C4-2B (cell line): ENCODE measurements at regions not wholly inside any gene's neighbourhood (a gene's known extent, or its start where the extent isn't known, plus 50 kb on each side); places are given as distances from the start of the nearest gene placed in this dataset.

Experiments used
- H3K27ac ChIP-seq: fragments of 450-650 bp; 2 replicates; pipeline ENCODE4 v1.5.1; 2017
- ZFX ChIP-seq: fragments of 450-650 bp; IDR thresholded peaks from 2 replicates; pipeline ENCODE4 v1.6.1; 2017
- TF ChIP-seq, protein P1 (sequence below): fragments of 450-650 bp; conservative IDR thresholded peaks from 2 replicates; pipeline ENCODE4 v1.5.1; 2017; ENCODE audit warnings: mild to moderate bottlenecking

DNA sequence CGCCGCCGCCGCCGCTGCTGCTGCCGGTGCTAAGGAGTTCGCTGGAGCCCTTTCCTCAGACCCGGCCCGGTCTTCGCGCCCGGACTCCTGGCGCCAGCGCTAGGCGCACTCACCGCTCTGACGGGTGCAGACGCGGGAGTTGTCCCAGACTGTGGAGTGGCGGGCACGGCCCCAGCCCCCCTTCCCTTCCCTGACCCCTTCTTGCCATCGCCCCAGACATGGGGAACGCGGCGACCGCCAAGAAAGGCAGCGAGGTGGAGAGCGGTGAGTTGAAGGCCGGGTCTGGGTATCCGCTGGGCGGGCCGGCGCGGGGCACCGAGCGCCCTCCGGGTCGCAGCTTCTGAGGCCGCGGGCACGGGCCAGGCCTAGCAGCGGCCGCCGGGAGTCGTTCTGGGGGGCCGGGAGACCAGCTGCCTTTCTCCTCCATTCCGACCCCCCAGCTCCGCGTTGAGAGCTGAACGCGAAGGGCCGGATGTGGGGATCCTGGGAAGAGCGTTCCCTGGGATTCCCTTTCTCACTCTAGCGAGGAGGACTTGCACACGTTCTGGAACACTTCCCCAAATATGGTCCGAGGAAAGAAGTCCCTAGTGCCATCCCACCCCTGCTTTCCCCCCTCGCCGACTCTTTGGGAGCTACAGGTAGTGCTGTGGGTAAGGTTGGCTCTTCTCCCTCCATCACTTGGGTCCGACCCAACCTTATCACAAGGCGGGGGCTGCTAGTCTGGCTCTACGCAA, 65.8 kb upstream of the PRKACB start:
- TF ChIP-seq, protein P1, sequence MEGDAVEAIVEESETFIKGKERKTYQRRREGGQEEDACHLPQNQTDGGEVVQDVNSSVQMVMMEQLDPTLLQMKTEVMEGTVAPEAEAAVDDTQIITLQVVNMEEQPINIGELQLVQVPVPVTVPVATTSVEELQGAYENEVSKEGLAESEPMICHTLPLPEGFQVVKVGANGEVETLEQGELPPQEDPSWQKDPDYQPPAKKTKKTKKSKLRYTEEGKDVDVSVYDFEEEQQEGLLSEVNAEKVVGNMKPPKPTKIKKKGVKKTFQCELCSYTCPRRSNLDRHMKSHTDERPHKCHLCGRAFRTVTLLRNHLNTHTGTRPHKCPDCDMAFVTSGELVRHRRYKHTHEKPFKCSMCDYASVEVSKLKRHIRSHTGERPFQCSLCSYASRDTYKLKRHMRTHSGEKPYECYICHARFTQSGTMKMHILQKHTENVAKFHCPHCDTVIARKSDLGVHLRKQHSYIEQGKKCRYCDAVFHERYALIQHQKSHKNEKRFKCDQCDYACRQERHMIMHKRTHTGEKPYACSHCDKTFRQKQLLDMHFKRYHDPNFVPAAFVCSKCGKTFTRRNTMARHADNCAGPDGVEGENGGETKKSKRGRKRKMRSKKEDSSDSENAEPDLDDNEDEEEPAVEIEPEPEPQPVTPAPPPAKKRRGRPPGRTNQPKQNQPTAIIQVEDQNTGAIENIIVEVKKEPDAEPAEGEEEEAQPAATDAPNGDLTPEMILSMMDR = no peak
- peak; percentile 60 for TF ChIP-seq ZFX
- peak overlapping the region; percentile 77 for H3K27ac ChIP-seq

DNA sequence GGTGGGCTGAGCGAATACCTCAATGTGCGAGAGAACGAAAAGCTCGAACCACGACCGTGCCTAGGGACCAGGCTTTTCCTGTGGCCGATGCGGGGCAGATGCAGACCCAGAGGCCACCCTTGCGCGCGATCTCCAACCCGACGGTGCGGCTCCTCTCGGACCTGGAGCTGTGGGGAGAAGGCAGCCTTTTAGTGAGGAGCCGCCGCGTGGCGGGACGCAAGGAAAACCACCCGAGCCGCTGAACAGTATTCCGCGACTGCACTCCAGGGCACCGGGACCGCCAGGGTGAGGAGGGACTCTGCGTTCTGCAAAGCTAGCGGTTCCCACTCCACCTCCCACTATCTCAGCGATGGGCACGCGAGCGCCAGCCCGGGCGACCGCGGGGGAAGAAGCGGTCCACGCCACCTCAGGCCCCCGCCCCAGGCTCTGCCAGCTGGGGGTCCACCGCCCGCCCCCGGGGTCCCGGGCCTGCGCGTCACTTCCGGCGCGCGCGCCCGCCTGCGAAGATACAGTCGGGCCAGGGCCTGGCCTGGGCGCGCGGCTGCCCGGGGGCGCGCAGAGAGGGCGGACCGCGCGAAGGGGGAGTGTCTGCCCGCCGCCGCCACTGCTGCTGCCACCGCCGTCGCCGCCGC, 66.5 kb upstream of the PRKACB start:
- H3K27ac ChIP-seq = peak overlapping the region; percentile 77
- TF ChIP-seq, protein P1 = 0 out of 2 replicates have a peak, but pooled peaks have one; percentile 9
- no peak for TF ChIP-seq ZFX

DNA sequence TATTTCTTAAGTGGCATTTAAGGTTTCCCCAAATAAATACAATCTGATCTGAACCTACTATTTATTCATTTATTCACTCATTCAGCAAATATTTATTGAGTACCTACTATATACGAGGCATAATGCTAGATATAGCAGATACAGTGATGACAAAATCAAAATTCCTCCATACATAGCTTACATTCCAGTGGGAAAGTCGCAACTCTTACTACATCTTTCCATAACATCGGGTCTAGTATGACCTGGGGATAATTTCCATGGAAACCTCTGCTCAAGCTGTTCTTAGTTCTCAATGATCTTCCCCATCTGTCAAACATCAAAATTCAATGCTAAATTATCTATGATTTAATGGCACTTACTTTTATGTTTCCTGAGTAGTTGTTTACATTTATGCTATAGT, 70.8 kb upstream of the PRKACB start:
- TF ChIP-seq, protein P1 = no peak
- no peak for TF ChIP-seq ZFX
- no peak overlapping the region for H3K27ac ChIP-seq

DNA sequence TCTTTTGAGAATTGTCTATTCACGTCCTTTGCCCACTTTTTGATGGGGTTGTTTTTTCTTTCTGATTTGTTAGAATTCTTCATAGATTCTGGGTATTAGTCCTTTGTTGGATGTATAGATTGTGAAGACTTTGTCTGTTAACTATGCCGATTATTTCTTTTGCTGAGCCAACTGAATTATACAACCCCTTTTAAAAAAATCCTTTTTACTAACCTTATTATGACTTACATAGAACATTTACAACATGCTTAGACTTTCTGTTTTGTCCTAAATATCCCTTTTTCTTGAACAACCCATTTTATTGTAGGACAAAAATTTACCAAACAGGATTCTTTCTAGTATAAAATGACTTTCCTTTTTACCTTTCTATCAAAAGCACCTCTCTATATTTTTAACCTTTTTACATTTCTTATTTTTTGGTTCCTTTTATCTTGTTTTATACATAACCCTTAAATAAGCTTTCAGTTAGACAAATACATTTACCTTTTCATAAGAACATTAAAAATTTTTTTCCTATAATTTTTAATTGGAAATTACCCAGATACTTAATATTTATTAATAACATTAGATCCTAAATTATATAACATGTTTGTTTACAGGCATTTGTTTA, 70.4 kb upstream of the TTLL7 start:
- no peak overlapping the region for H3K27ac ChIP-seq
- no peak for TF ChIP-seq ZFX
- TF ChIP-seq, protein P1 = no peak

DNA sequence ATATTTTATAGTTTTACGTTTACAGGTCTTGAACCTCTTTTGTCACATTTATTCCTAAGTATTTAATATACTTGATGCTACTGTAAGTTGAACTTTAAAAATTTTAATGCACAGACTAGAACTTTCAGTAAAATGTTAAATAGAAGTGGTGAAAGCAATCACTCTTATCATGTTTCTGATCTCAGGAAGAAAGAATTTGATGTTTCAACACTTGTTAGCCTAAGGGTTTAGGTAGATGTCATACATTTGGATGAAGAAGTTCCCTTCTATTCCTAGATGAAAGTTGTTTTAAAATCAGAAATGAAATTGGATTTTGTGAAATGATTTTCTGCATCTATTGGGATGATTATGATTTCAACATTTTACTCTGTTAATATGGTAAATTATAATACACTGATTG, 63.6 kb upstream of the TTLL7 start:
- TF ChIP-seq, protein P1 = no peak
- TF ChIP-seq ZFX = no peak
- H3K27ac ChIP-seq = no peak overlapping the region

DNA sequence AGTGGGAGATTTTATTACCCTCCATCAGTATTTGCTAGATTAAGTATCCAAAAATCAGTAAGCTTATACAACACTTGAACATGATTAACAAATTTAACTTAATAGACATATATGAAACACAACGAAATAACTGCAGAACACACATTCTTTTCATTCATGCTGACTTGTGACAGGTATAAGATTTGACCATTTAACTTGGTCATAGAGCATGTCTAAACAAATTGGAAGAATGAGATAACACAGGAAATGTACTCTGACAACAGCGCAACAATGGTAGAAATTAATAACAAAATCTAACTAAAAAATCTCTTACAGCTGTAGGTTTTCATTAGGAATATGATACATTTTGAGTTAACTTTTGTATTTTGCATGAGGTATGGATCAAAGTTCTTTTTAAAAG, 62.4 kb upstream of the TTLL7 start:
- no peak overlapping the region for H3K27ac ChIP-seq
- TF ChIP-seq, protein P1 = no peak
- TF ChIP-seq ZFX = no peak

DNA sequence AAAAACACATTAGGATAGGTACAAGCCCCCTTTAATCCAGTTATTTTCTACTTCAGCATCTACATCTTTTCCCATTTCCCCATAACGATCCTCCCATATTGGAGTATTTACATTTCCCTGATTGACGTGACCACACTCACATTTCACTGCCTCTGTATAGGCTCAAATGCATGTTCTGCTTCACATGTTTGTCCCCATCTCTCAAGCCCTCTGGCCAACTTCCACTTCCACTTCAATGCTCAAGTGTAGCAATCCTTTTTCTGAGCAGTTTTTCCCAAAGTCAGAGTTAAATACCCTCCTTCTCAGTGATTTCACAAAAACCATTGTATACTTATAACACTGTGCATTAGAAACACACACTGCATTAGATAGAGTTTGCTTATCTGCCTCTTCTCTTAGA, 61.8 kb upstream of the TTLL7 start:
- no peak overlapping the region for H3K27ac ChIP-seq
- no peak for TF ChIP-seq ZFX
- TF ChIP-seq, protein P1 = no peak
